ENCODE measurements at regions not wholly inside any gene's neighbourhood (a gene's known extent, or its start where the extent isn't known, plus 50 kb on each side); places are given as distances from the start of the nearest gene placed in this dataset.

- TF ChIP-seq, protein P1, sequence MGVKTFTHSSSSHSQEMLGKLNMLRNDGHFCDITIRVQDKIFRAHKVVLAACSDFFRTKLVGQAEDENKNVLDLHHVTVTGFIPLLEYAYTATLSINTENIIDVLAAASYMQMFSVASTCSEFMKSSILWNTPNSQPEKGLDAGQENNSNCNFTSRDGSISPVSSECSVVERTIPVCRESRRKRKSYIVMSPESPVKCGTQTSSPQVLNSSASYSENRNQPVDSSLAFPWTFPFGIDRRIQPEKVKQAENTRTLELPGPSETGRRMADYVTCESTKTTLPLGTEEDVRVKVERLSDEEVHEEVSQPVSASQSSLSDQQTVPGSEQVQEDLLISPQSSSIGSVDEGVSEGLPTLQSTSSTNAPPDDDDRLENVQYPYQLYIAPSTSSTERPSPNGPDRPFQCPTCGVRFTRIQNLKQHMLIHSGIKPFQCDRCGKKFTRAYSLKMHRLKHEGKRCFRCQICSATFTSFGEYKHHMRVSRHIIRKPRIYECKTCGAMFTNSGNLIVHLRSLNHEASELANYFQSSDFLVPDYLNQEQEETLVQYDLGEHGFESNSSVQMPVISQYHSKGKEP (tag by site-specific recombination; IDR thresholded peaks at IDR 0.05), result no peak
- TF ChIP-seq GLIS1 (tag by site-specific recombination; IDR thresholded peaks at IDR 0.05), result no peak
- TF ChIP-seq PBX3 (CRISPR knock-in tag; IDR thresholded peaks at IDR 0.05), result no peak
- TF ChIP-seq ZNF660 (tag by site-specific recombination; IDR thresholded peaks at IDR 0.05), result no peak
- no peak for TF ChIP-seq ZNF23 (tag by site-specific recombination; IDR thresholded peaks at IDR 0.05; ENCODE audit: borderline replicate concordance)
- no peak for TF ChIP-seq REPIN1 (tag by site-specific recombination; IDR thresholded peaks at IDR 0.05; ENCODE audit: low read depth)
- TF ChIP-seq ZNF221 (tag by site-specific recombination; IDR thresholded peaks at IDR 0.05; ENCODE audit: borderline replicate concordance), result no peak
Measured at GRCh38 chr9:89743216-89743572, 138.4 kb downstream of the GADD45G start (continued).

DNA sequence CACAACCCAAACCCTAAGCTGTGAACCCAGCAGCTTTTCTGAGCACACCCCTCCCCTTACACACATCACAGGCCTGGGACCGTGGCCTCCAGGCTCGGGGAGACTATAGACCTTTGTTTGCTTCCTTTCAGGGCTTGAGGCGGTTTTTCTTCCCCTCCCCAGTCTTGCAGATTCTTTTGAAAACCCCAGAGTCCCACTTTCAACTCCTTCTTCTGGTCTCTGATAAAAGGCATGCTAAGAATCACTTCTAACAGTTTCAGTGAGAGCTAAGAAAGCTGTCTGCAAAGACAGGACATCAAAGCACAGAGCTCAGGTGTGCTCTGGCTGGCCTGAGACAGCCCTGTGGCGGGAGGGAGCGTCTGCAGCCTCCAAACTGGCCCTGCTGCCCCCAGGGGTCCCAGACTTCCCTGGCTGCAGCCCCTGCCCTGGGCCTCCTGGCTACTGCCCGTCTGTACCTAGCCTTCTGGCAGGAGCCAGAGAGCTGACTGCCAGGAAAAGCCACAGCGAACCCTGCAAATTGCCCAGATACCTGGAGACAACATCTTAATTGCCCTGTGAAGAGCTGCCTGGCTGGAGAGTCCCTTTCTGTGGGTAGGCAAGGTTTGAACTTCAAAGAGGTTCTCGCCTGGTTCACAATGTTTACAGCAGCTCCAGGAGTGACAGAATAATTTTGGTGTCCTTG, 138.9 kb downstream of the GADD45G start:
- TF ChIP-seq ZNF133 (tag by site-specific recombination; IDR thresholded peaks at IDR 0.05), result no peak
- Histone ChIP-seq H3K4me3 (ENCODE audit: low read depth, low read length) (no peak overlapping the region), H3K27ac (ENCODE audit: extremely low read depth, low read depth, low read length) (no peak overlapping the region), H3K9me3 (ENCODE audit: control insufficient read depth, insufficient read depth, low read depth, low read length) (no peaks in the 10 kb centered on the region), H3K4me1 (ENCODE audit: control insufficient read depth, insufficient read depth, low read length) (no peaks in the 10 kb centered on the region), H3K36me3 (ENCODE audit: control insufficient read depth in 2 of 2, insufficient read depth in 1 of 2, low read length in 2 of 2) (no peaks in the 10 kb centered on the region)
- POLR2A ChIA-PET, result interaction anchor here (0.8 to 1.0 kb wide), 2 partner anchors 139 to 140 kb away, joined by 3 read pairs; partner anchors contain the start of gene GADD45G
- CTCF ChIA-PET, result interaction anchor here (0.7 to 0.8 kb wide), 3 partner anchors 12 to 1147 kb away, joined by 3 read pairs; no protein-coding TSS in a partner anchor

GRCh38 chr9:89744255-89744648, 139.4 kb downstream of the GADD45G start:
- Histone ChIP-seq H3K4me1 (ENCODE audit: control insufficient read depth, insufficient read depth, low read length) (no peaks in the 10 kb centered on the region), H3K9me3 (ENCODE audit: control insufficient read depth, insufficient read depth, low read depth, low read length) (no peaks in the 10 kb centered on the region), H3K27ac (ENCODE audit: extremely low read depth, low read depth, low read length) (no peak overlapping the region), H3K36me3 (ENCODE audit: control insufficient read depth in 2 of 2, insufficient read depth in 1 of 2, low read length in 2 of 2) (no peaks in the 10 kb centered on the region), H3K4me3 (ENCODE audit: low read depth, low read length) (no peak overlapping the region)
- ChIA-PET POLR2A (interaction anchor here (1.0 kb wide), 1 partner anchor 141 kb away, joined by 3 read pairs; no protein-coding TSS in a partner anchor), CTCF (interaction anchor here (0.7 to 0.8 kb wide), 2 partner anchors 11 to 15 kb away, joined by 3 read pairs; no protein-coding TSS in a partner anchor)
- TF ChIP-seq ZNF660 (tag by site-specific recombination; IDR thresholded peaks at IDR 0.05), result no peak
- TF ChIP-seq ZNF362 (tag by site-specific recombination; IDR thresholded peaks at IDR 0.05), result no peak
- TF ChIP-seq ZNF26 (tag by site-specific recombination; IDR thresholded peaks at IDR 0.05), result no peak
- TF ChIP-seq ZNF140 (tag by site-specific recombination; IDR thresholded peaks at IDR 0.05), result no peak
- no peak for TF ChIP-seq ZNF248 (tag by site-specific recombination; IDR thresholded peaks at IDR 0.05)
- TF ChIP-seq REST (tag by site-specific recombination; IDR thresholded peaks at IDR 0.05), result no peak
- no peak for TF ChIP-seq ZNF174 (tag by site-specific recombination; IDR thresholded peaks at IDR 0.05)
- no peak for TF ChIP-seq SP7 (tag by site-specific recombination; IDR thresholded peaks at IDR 0.05)
- no peak for TF ChIP-seq ZFP69B (tag by site-specific recombination; IDR thresholded peaks at IDR 0.05)
- TF ChIP-seq ZSCAN23 (tag by site-specific recombination; IDR thresholded peaks at IDR 0.05), result no peak
- TF ChIP-seq, protein P2, sequence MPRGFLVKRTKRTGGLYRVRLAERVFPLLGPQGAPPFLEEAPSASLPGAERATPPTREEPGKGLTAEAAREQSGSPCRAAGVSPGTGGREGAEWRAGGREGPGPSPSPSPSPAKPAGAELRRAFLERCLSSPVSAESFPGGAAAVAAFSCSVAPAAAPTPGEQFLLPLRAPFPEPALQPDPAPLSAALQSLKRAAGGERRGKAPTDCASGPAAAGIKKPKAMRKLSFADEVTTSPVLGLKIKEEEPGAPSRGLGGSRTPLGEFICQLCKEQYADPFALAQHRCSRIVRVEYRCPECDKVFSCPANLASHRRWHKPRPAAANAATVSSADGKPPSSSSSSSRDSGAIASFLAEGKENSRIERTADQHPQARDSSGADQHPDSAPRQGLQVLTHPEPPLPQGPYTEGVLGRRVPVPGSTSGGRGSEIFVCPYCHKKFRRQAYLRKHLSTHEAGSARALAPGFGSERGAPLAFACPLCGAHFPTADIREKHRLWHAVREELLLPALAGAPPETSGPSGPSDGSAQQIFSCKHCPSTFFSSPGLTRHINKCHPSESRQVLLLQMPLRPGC (tag by site-specific recombination; IDR thresholded peaks at IDR 0.05), result no peak
- TF ChIP-seq KLF7 (tag by site-specific recombination; IDR thresholded peaks at IDR 0.05; ENCODE audit: borderline replicate concordance), result no peak
- TF ChIP-seq ZFP37 (tag by site-specific recombination; IDR thresholded peaks at IDR 0.05), result no peak
- no peak for TF ChIP-seq ZEB2 (tag by site-specific recombination; IDR thresholded peaks at IDR 0.05)
- no peak for TF ChIP-seq RBAK (tag by site-specific recombination; IDR thresholded peaks at IDR 0.05)
